ENCODE measurements at regions not wholly inside any gene's neighbourhood (a gene's known extent, or its start where the extent isn't known, plus 50 kb on each side); places are given as distances from the start of the nearest gene placed in this dataset.

DNA sequence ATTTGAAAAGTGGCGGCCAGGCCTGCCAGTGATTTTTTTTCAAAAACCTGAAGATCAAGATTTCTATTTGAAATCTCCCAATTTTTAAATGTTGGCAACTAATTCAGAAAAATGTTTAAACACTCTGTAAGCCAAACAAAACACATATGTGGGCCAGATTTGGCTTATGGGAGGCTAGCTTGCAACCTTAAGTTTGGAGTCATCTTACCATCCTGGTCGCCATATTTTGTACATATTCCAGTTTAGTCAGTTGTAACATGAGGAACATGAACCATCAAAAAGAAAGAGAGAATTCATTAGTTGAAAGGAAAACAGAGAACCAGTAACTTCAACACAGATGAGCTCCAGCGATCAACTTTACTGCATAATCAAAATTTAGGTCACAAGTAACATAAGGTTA lies 115.4 kb downstream of the TMEM26 start:
- no peak overlapping the region for H3K27ac ChIP-seq
- H3K27me3 ChIP-seq, result no peaks in the 10 kb centered on the region
- H3K4me3 ChIP-seq, result no peak overlapping the region
- no peaks in the 10 kb centered on the region for H3K9me3 ChIP-seq
- intact Hi-C loops (cut with DNase I; ENCODE audit: low total_unique reads), result no loop called here
- DNase-seq (ENCODE audit: low spot score in 2 of 2), result no peak
- TF ChIP-seq POLR2A (IDR thresholded peaks at IDR 0.05), result no peak
- TF ChIP-seq, protein P1, sequence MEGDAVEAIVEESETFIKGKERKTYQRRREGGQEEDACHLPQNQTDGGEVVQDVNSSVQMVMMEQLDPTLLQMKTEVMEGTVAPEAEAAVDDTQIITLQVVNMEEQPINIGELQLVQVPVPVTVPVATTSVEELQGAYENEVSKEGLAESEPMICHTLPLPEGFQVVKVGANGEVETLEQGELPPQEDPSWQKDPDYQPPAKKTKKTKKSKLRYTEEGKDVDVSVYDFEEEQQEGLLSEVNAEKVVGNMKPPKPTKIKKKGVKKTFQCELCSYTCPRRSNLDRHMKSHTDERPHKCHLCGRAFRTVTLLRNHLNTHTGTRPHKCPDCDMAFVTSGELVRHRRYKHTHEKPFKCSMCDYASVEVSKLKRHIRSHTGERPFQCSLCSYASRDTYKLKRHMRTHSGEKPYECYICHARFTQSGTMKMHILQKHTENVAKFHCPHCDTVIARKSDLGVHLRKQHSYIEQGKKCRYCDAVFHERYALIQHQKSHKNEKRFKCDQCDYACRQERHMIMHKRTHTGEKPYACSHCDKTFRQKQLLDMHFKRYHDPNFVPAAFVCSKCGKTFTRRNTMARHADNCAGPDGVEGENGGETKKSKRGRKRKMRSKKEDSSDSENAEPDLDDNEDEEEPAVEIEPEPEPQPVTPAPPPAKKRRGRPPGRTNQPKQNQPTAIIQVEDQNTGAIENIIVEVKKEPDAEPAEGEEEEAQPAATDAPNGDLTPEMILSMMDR (IDR thresholded peaks at IDR 0.05), result no peak
- no peak for TF ChIP-seq POLR2AphosphoS5 (IDR thresholded peaks at IDR 0.05)
- no peaks in the 10 kb centered on the region for H3K4me1 ChIP-seq
- no peaks in the 10 kb centered on the region for H3K36me3 ChIP-seq

DNA sequence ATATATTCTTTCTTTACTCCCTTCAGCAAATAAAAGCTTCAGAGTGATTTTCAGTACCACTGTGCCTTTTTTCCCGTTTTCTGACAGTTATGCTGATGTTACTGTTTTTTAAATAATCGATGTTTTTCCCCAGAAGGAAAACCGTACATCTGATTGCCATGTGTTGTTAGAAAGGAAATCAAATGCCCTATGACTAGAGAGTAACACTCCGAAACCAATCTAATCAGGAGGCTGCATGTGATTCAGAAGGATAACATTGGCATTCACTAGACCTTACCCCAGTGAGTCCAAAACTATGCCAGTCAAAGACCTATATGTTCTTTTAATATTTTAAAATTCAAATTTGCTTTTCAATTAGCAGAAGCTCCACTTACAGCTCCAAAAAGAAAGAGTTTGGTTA lies 116.3 kb downstream of the TMEM26 start:
- H3K36me3 ChIP-seq, result no peaks in the 10 kb centered on the region

DNA sequence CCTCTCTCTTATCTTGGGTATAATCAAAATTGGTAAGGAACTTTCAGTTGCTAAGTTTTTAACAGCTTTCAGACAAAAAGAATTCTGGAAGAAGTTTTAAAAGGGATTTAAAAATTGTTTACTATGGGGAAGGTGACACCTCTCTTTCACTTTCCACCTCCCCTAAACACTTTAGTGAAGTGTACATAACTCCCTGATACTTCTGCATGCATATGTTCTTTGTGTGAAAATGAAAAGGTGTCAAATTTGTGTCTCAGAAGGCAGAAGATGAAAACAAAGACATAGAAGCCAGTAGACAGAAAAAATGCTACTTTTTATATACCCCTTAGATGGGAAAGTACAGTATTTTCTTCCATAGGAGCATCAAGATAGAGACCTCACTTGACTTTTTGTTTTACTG lies 117.8 kb downstream of the TMEM26 start:
- H3K27me3 ChIP-seq, result no peaks in the 10 kb centered on the region
- intact Hi-C loops (cut with DNase I; ENCODE audit: low total_unique reads), result no loop called here
- no peaks in the 10 kb centered on the region for H3K9me3 ChIP-seq
- TF ChIP-seq, protein P1 (IDR thresholded peaks at IDR 0.05), result no peak
- no peak for TF ChIP-seq POLR2AphosphoS5 (IDR thresholded peaks at IDR 0.05)
- TF ChIP-seq POLR2A (IDR thresholded peaks at IDR 0.05), result no peak
- no peak for DNase-seq (ENCODE audit: low spot score in 2 of 2)
- no peak overlapping the region for H3K27ac ChIP-seq
- H3K4me3 ChIP-seq, result no peak overlapping the region
- peaks cover 5% of the 10 kb centered on the region for H3K36me3 ChIP-seq
- H3K4me1 ChIP-seq, result no peaks in the 10 kb centered on the region

More for the DNA sequence above, 116.3 kb downstream of the TMEM26 start:
- intact Hi-C loops (cut with DNase I; ENCODE audit: low total_unique reads), result no loop called here
- TF ChIP-seq POLR2AphosphoS5 (IDR thresholded peaks at IDR 0.05), result no peak
- TF ChIP-seq, protein P1 (IDR thresholded peaks at IDR 0.05), result no peak
- TF ChIP-seq POLR2A (IDR thresholded peaks at IDR 0.05), result no peak
- H3K27ac ChIP-seq, result no peak overlapping the region
- H3K4me1 ChIP-seq, result no peaks in the 10 kb centered on the region
- no peak for DNase-seq (ENCODE audit: low spot score in 2 of 2)
- H3K4me3 ChIP-seq, result no peak overlapping the region
- no peaks in the 10 kb centered on the region for H3K9me3 ChIP-seq
- no peaks in the 10 kb centered on the region for H3K27me3 ChIP-seq

DNA sequence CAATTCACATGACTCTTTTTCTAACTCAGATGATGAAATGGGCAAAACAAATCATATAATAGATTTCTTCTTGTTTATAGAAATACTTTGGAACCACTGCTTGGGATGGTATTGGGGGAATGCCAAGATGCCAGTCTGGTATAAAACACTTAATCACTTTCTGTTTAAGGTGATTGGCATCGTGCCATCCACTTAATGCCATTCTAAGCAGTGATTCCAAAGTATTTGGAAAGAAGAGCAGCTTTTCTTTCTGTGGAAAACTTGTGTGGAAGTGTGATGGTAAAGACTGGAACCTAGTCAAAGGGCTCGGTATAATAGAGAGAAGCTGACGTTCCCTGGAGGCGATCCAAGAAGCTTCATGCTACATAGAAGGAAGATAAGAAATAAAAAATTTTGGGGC lies 120.6 kb downstream of the TMEM26 start:
- no peak overlapping the region for H3K27ac ChIP-seq
- no peak for DNase-seq (ENCODE audit: low spot score in 2 of 2)
- intact Hi-C loops (cut with DNase I; ENCODE audit: low total_unique reads), result no loop called here
- TF ChIP-seq, protein P1 (IDR thresholded peaks at IDR 0.05), result no peak
- no peak for TF ChIP-seq POLR2AphosphoS5 (IDR thresholded peaks at IDR 0.05)
- no peak for TF ChIP-seq POLR2A (IDR thresholded peaks at IDR 0.05)
- no peak overlapping the region for H3K4me3 ChIP-seq
- peaks cover 5% of the 10 kb centered on the region for H3K36me3 ChIP-seq
- H3K4me1 ChIP-seq, result no peaks in the 10 kb centered on the region
- H3K27me3 ChIP-seq, result no peaks in the 10 kb centered on the region
- peaks cover 0 to 8% of the 10 kb centered on the region in 2 donors for H3K9me3 ChIP-seq

DNA sequence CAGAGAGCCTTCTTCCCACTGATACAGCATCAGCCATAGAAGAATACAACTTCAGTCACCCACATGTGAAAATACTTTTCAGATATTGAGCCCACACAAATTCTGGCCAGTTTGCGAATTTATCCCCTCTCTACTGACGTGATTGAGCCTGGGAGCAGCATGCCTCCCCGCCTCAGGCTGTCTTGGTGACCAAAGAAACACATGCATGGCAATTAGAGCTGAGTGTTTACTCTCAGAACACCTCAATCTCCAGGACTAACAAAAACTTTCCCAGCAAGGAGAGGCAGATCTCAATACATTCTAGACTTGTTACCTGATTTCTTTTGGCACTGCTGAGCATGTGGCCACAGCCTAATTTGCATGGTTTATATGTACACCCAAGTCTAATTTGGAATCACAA lies 122.5 kb downstream of the TMEM26 start:
- Histone ChIP-seq H3K27ac (no peak overlapping the region), H3K9me3 (peaks cover 0 to 8% of the 10 kb centered on the region in 2 donors), H3K4me3 (no peak overlapping the region), H3K36me3 (peaks cover 5% of the 10 kb centered on the region), H3K27me3 (no peaks in the 10 kb centered on the region), H3K4me1 (no peaks in the 10 kb centered on the region)
- intact Hi-C loops (cut with DNase I; ENCODE audit: low total_unique reads), result no loop called here
- TF ChIP-seq POLR2AphosphoS5 (IDR thresholded peaks at IDR 0.05) (no peak), POLR2A (IDR thresholded peaks at IDR 0.05) (no peak)
- TF ChIP-seq, protein P1 (IDR thresholded peaks at IDR 0.05), result no peak
- DNase-seq (ENCODE audit: low spot score in 2 of 2), result no peak

All from breast epithelium (tissue), 4 donors.